ENCODE measurements at regions not wholly inside any gene's neighbourhood (a gene's known extent, or its start where the extent isn't known, plus 50 kb on each side); places are given as distances from the start of the nearest gene placed in this dataset.
"Not testable (repeated sequence)": the region's sequence is repeated elsewhere in the genome, so short reads cannot be mapped to it uniquely, and the experiment has no call there.

GRCh38 chr3:32048487-32049182 lies 57.8 kb upstream of the GPD1L start:
- no peaks in the 10 kb centered on the region for H3K36me3 ChIP-seq (ENCODE audit: control insufficient read depth, insufficient read depth, low read length)
- Mint-ChIP-seq H3K4me3 (ENCODE audit: unreplicated experiment) (no peak overlapping the region), H3K27me3 (ENCODE audit: insufficient read depth, unreplicated experiment) (no peaks in the 10 kb centered on the region), H3K36me3 (ENCODE audit: insufficient read depth, unreplicated experiment) (peaks cover 6% of the 10 kb centered on the region), H3K4me1 (ENCODE audit: low read depth, unreplicated experiment) (peaks cover 23% of the 10 kb centered on the region), H3K27ac (ENCODE audit: unreplicated experiment) (no peak overlapping the region), H3K9me3 (ENCODE audit: unreplicated experiment) (peaks cover 10% of the 10 kb centered on the region)
- intact Hi-C loops (cut with micrococcal nuclease; ENCODE audit: unreplicated experiment) = no loop called here
- ChIA-PET POLR2A (no interaction called here), CTCF (no interaction called here)
- TF ChIP-seq CTCF (IDR thresholded peaks at IDR 0.05; ENCODE audit: insufficient read depth in 1 of 2, low read depth in 1 of 2, low read length in 1 of 2, severe bottlenecking in 1 of 2, unreplicated experiment in 1 of 2) = no peak
- peaks cover 33% of the 10 kb centered on the region for H3K4me1 ChIP-seq
- peaks cover 5% of the 10 kb centered on the region; the same call in 1 of the 2 replicates for H3K9me3 ChIP-seq
- no peak for DNase-seq
- no peak overlapping the region for H3K4me3 ChIP-seq (ENCODE audit: low read depth, low read length)
- BruUV-seq (replicated peaks) = no TSS peak
- H3K27me3 ChIP-seq (replicated peaks; ENCODE audit: control insufficient read depth, insufficient read depth, low read length) = no peaks in the 10 kb centered on the region

- Mint-ChIP-seq H3K27ac (ENCODE audit: unreplicated experiment) (no peak overlapping the region), H3K4me1 (ENCODE audit: low read depth, unreplicated experiment) (peaks cover 23% of the 10 kb centered on the region), H3K27me3 (ENCODE audit: insufficient read depth, unreplicated experiment) (no peaks in the 10 kb centered on the region), H3K9me3 (ENCODE audit: unreplicated experiment) (peaks cover 10% of the 10 kb centered on the region), H3K36me3 (ENCODE audit: insufficient read depth, unreplicated experiment) (peaks cover 6% of the 10 kb centered on the region), H3K4me3 (ENCODE audit: unreplicated experiment) (no peak overlapping the region)
- TF ChIP-seq CTCF (IDR thresholded peaks at IDR 0.05; ENCODE audit: insufficient read depth in 1 of 2, low read depth in 1 of 2, low read length in 1 of 2, severe bottlenecking in 1 of 2, unreplicated experiment in 1 of 2) = no peak
- CTCF ChIA-PET = interaction anchor here (1.1 kb wide), 1 partner anchor 59 kb away, joined by 3 read pairs; no protein-coding TSS in a partner anchor
- Histone ChIP-seq H3K36me3 (ENCODE audit: control insufficient read depth, insufficient read depth, low read length) (no peaks in the 10 kb centered on the region), H3K27me3 (replicated peaks; ENCODE audit: control insufficient read depth, insufficient read depth, low read length) (no peaks in the 10 kb centered on the region), H3K4me3 (ENCODE audit: low read depth, low read length) (no peak overlapping the region), H3K4me1 (peaks cover 34% of the 10 kb centered on the region), H3K9me3 (no peaks in the 10 kb centered on the region)
- intact Hi-C loops (cut with micrococcal nuclease; ENCODE audit: unreplicated experiment) = no loop called here
- DNase-seq = no peak
- POLR2A ChIA-PET = no interaction called here
- BruUV-seq (replicated peaks) = no TSS peak
Observed at GRCh38 chr3:32049916-32050315, 56.5 kb upstream of the GPD1L start.

DNA sequence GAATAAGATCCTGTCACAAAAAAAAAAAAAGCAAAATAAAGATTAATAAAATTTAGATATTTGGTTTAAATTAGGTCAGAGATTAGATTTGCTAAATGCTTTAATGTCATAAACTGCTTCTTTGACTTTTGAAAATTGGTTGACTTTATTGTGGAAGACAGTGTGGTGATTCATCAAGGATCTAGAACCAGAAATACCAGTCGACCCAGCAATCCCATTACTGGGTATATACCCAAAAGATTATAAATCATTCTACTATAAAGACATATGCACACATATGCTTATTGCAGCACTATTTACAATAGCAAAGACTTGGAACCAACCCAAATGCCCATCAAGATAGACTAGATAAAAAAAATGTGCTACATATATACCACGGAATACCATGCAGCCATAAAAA lies 54.2 kb upstream of the GPD1L start:
- H3K36me3 Mint-ChIP-seq (ENCODE audit: insufficient read depth, unreplicated experiment); H3K27me3 Mint-ChIP-seq (ENCODE audit: insufficient read depth, unreplicated experiment); BruUV-seq (replicated peaks); H3K9me3 ChIP-seq; CTCF ChIA-PET; DNase-seq; H3K4me3 Mint-ChIP-seq (ENCODE audit: unreplicated experiment); H3K27me3 ChIP-seq (replicated peaks; ENCODE audit: control insufficient read depth, insufficient read depth, low read length); H3K27ac Mint-ChIP-seq (ENCODE audit: unreplicated experiment); intact Hi-C loops (cut with micrococcal nuclease; ENCODE audit: unreplicated experiment); H3K36me3 ChIP-seq (ENCODE audit: control insufficient read depth, insufficient read depth, low read length); H3K4me3 ChIP-seq (ENCODE audit: low read depth, low read length): not testable (repeated sequence)
- POLR2A ChIA-PET = interaction anchor here (0.7 kb wide), 1 partner anchor 32 kb away, joined by 5 read pairs; no protein-coding TSS in a partner anchor
- H3K4me1 ChIP-seq = peaks cover 36% of the 10 kb centered on the region
- Mint-ChIP-seq H3K9me3 (ENCODE audit: unreplicated experiment) (peaks cover 10% of the 10 kb centered on the region), H3K4me1 (ENCODE audit: low read depth, unreplicated experiment) (peaks cover 23% of the 10 kb centered on the region)

GRCh38 chr3:32052851-32053250 lies 53.6 kb upstream of the GPD1L start:
- H3K9me3 ChIP-seq; H3K4me3 ChIP-seq (ENCODE audit: low read depth, low read length); H3K4me3 Mint-ChIP-seq (ENCODE audit: unreplicated experiment); intact Hi-C loops (cut with micrococcal nuclease; ENCODE audit: unreplicated experiment); DNase-seq; H3K36me3 Mint-ChIP-seq (ENCODE audit: insufficient read depth, unreplicated experiment); CTCF ChIA-PET; H3K27me3 ChIP-seq (replicated peaks; ENCODE audit: control insufficient read depth, insufficient read depth, low read length); H3K36me3 ChIP-seq (ENCODE audit: control insufficient read depth, insufficient read depth, low read length); BruUV-seq (replicated peaks); H3K9me3 Mint-ChIP-seq (ENCODE audit: unreplicated experiment); H3K27ac Mint-ChIP-seq (ENCODE audit: unreplicated experiment); H3K27me3 Mint-ChIP-seq (ENCODE audit: insufficient read depth, unreplicated experiment); POLR2A ChIA-PET: not testable (repeated sequence)
- peaks cover 29% of the 10 kb centered on the region for H3K4me1 Mint-ChIP-seq (ENCODE audit: low read depth, unreplicated experiment)
- peaks cover 42% of the 10 kb centered on the region for H3K4me1 ChIP-seq

All from Caco-2 (cell line).